ENCODE measurements at regions not wholly inside any gene's neighbourhood (a gene's known extent, or its start where the extent isn't known, plus 50 kb on each side); places are given as distances from the start of the nearest gene placed in this dataset.

DNA sequence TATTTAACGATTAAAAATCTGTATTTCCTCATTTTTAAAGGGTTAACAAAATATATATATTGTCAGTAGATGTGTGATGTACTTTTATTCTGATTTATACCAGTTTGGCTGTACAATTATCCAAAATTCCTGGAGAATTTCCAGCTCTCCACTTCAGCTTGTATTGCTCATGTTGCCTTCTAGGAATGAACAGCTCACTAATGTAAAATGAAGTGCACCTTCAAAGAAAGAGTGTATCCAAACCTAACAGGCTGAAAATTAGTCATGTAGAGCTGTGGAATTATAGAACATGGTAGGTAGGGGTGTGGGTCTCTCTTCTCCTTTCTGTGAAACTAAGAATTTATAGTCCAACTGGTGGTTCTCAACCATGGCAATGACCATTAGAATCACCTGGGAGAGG lies 362.0 kb downstream of the ETNK1 start:
- no peak for DNase-seq (ENCODE audit: low read depth)

DNA sequence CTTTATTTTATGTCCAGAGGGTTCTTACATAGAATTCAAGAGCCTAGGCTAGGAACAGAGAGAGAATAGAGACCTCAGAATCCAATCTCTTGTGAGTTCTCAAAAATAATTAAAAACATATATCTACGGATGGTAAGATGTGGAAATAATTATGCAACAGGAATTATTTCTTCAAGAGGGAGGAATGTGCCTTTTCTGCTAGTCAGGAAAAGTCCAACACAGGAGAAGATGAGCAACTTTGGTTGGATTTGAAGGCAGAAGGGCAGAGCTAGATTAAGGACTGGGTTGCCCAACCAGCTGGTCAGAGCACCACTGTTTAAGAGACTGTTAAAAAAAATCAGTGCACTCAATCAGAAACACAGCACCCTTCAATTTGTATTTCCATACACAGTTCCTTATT lies 365.5 kb downstream of the ETNK1 start:
- DNase-seq (ENCODE audit: low read depth), result no peak

DNA sequence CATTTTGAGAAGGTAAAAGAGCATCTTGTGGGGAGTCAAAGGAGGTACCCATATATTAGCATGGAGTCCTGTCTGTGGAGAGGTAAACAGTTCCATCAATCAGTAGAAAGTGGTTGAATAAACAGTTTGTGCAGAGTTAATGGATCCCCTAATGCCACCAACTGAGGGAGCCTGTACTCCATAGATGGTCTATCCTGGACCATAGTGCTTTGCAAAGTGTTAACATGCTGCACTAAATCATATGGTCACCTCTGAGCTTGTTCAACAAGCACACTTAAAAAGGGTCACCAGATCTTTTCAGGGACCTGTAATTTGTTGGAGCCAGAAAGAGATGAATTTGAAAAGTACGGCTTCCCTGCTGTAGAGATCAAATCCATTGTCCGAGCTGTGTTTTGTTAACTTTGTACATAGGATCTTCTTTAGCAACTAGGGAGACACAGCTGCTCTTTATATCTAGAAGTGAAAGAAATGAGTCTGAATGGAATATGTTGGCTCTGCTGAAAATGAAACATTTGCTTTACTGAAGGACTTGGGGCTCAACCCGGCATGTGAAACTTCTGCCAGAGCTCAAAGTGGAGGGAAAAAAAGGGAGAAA lies 366.4 kb downstream of the ETNK1 start:
- DNase-seq (ENCODE audit: low read depth), result no peak

DNA sequence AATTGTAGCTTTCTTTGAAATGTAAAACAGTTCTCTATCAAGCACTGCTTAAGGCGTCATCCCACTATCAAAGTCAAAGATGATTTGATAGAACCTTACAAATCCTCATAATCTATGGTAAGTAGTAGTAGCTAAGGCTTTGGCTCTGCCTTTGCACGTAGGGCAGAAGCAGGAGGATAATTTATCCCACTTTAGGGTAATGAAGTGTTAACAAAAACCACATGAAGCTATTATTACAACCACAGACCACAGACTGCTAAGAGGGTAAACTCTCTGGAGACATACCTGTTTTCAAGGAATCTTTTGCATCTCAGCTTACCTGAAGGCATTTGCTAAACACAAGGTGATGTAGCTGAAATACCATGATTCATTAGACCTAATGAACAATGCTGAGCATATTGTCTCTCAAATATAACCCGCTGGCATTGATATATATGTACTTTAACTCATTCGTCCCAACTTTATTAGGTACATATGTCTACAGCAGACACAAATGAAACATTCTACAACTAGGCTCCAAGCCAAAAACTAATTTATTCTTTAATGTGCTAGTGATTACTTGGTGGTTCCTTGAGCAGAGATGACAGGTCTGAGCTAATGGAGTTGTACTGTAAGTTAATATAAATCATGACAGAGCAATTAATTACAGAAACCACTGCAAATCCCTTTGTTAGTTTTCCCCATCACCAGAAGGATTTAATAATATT lies 368.8 kb downstream of the ETNK1 start:
- DNase-seq (ENCODE audit: low read depth), result no peak

DNA sequence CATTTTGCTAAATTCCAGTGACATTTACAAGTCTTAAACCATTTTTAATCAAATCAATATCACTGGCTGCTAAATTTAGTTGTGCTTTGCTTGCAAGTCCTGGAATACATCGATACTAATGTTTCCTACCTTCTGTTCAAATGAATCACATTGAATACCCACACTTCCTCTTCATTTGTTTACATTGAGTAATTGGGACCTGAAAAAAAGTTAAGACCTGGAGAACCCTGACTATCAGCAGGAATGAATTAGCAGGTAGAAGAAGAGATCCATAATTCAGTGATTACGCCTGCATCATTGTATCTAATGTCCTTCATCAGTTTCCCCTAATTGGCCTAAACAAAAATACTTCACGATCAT lies 369.3 kb downstream of the ETNK1 start:
- no peak for DNase-seq (ENCODE audit: low read depth)

DNA sequence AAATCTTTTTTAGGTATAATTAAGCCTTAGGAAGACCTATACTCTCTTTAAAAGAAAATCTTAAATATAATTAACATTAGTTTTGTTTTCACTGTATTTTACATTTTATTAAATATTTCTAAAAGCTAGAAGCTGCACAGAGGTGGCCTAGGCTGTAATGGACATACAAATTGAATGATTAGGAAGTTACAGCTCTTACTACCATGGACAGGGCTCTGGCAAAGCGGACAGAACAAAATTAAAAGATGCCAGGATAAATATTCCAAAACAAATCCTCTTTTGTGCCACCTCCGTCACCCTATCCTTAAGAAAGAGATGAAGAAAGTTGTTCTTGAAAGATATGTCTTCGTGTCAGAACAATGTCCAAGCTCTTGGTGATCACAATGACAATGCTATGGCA lies 376.5 kb downstream of the ETNK1 start:
- peak; percentile 8 for DNase-seq (ENCODE audit: low read depth)

DNA sequence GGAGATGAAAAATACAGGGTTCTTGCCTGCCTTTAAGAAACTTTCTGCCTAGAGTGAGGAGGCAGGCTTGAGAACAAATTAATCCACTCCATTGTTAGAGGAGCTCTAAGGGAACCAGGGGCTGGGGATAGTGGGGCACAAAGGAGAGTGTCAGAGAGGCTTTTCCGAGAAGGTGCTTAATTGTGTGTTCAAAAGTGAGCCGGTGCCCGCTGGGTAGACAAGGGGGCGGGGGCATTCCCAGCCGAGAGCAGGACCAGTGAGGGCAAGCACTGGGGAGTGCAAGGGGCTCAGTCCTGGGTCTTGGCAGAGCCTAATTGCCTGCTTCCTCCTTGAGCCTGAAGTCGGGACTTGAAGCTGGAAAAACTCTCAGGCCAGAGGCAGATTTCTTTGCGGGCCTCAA lies 377.4 kb downstream of the ETNK1 start:
- DNase-seq (ENCODE audit: low read depth), result no peak

DNA sequence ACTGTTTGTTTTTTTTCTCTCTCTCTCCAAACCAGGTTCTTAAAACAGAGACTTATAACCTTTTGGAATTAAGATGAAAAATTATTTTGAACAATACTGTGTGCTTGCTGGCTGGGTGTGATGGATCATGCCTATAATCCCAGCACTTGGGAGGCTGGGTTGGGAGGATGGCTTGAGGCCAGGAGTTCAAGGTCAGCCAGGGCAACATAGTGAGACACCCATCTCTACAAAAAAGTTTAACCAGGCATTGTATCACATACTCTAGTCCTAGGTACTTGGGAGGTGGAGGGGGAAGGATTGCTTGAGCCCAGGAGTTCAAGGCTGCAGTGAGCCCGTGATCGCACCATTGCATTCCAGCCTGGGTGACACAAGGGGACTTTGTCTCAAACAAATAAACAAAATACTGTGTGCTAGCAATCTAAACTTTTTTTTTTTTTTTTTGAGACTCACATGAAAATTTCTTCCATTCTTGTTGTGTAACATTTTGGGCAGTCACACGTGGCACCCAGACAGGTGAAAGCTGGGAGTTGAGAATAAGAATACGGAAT lies 379.6 kb downstream of the ETNK1 start:
- no peak for DNase-seq (ENCODE audit: low read depth)

DNA sequence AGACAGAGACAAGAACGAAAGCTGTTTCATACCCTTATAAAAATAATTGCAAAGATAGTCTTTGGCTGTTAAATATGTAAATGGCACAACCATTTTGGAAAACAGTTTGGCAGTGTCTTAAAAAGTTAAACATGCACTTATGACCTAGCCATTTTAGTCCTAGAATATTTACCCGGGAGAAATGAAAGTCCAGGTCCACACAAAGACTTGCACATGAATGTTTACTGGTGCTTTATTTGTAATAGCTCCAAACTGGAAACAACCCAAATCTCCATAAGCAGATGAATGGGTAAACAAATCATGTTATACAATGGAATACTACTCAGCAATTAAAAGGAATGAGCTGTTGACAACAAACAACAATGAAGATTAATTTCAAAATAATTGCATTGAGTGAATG lies 380.4 kb downstream of the ETNK1 start:
- no peak for DNase-seq (ENCODE audit: low read depth)

DNA sequence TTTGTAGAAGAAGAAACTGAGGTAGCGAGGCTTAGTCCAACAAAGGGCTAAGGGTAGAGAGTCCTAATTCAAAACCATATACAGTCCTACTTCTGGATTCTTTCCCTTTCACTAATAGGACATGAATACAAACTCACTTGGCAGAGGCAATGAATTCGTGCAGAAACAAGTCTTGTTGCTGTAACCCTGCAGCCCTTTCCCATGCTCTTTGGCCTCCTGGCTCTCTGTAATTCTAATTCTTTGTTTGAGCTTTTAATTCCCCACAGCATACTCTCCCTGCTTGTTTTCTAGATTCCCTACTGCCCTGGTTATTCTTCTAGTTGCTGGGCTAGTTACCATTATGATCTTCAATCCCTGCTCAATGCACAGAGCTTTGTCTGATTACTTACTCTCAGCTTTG lies 381.4 kb downstream of the ETNK1 start:
- DNase-seq (ENCODE audit: low read depth), result no peak

DNA sequence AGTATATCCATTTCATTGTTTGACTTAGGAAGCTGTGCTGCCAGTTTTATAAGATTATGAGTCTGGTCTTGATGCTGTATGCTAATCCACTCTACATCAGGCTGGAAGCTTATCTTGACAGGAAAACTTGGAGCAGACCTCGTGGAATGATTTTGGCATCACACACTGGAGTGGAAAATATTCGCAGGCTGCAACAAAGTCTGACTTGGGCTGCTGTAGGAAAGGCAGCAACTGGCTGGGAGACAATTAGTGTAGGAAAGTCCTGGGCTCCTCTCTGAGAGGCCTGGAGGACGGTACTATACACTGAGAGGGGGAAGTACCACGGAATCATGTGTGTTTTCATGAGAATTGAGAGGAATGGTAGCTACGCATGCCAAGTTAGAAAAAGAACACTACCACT lies 383.7 kb downstream of the ETNK1 start:
- no peak for DNase-seq (ENCODE audit: low read depth)

DNA sequence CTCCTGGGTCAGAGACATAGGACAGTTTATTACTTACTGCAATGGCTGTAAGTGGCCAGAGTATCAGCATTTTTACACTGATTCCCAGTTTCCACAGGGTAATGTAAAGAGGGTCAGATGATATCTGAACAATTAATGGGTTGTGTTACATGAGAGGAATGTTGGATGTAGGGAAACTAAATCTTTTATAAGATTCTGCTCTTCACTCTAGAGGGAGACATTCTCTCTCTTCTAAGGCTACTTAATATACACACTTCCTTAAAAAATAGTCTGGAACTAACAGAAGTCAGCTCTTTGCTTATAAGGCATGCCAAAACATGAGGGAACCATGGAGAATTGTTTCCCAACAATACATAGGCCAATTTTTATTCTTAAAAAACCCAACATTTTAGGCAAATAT lies 389.8 kb downstream of the ETNK1 start:
- no peak for DNase-seq (ENCODE audit: low read depth)

DNA sequence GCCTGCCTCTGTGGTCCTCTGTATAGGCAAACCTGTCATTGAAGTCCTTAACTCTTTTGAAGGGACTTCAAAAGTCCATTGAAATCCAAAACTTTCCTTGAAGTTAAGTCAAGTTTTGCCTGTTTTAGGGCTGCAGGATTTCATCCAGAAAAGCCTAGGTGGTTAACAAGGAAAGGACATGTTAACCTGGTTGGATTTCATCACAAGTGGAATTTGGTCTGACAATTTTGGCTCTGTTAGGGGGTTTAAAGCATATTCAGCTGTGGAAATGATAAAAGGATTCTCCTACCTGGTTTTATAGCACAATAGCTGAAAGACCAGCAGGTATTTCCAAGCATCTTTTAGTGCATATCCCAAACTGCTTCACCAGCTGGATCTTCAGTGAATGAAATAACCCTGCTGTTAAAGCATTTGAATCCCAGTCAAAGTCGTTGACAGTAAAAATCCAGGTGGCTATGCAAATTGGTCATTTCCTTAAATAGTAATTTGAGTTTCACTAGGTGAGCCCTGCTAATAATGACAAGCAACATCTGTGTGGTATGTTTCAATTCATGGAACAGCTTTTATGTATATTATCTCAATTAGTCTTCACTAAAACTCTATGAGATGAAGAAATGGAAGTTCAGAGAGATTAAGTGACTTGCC lies 400.5 kb downstream of the ETNK1 start:
- DNase-seq (ENCODE audit: low read depth), result no peak

DNA sequence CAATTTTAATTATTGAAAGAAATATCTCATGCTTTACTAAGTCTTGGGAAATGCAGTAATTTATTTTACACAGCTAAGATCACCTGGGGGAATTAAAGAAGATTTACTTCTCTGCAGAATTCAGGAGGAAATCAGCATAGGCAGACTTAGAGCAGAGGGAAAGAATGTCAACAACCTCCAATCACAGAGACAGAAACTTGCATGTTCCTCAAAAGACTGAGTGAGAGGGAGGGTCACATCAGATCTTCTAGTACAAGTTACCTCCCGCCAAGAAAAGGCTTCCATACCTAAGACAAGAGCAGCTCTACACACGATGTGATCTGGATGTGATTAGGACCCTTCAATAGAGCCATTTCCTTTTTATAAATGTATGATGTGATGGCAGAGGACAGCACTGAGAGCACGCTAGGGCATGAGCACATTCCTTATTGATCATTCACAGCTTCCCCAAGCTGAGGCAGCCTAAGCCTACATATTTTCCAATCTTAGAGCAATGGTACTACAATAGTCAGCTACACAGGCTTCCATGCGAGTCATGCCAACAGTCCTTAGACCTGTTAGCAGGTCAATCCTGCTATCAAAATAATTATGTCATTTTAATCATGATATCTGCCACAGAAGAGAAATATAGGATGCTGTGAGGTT lies 403.3 kb downstream of the ETNK1 start:
- DNase-seq (ENCODE audit: low read depth), result no peak

DNA sequence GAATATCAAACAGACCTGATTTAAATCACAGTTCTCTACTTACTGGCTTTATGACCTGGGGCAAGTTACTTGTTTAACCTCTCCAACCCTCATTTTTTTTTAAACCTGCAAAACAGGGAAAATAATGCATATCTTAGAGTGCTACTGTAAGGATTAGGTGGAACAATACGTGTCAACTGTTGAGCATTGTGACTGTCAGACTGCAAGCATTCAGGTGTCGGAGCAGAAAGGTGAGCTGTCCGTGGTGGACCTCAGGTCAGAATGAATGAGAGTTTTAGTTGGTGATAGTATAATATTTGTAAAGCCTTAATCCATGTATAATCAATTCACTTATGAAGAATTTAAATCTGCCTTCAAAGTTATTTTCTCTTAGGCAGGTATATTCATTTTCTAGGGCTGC lies 404.2 kb downstream of the ETNK1 start:
- no peak for DNase-seq (ENCODE audit: low read depth)

DNA sequence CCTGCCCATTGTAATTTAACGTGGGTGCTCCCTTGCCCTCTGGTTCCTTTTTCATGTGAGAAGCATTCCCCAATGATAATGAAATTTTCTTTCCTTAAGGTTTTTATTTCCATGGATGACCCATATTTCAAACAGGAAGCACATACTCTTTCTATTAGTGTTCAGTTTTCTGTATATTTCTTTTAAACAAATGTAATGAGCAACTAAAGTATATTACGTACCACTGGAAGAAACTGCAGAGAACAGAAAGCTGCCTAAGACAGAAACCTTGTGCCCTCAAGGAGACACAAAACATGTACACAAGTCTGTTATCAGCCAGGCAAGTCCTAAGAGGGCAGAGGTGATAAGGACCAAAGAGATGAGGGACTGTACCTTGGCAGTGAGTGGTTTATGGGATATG lies 414.9 kb downstream of the ETNK1 start:
- DNase-seq (ENCODE audit: low read depth), result no peak

DNA sequence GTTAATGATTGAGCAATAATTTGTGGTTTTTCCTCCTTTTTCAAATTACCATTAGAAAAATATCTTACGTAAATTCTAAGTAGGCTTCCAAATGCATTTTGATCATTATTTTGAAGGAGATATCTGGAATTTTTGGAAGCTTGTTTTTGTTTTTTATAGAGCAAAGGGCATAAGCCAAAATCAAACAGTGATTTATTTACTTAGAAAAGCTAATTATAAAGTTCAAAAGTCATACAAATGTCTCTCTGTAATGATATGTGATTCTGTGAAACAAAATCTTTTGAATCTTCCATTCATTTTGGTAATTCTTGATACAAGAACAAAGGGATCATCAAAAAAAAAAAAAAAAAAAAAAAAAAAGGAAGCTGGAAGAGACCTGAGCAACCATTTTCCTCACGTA lies 416.8 kb downstream of the ETNK1 start:
- DNase-seq (ENCODE audit: low read depth), result no peak

DNA sequence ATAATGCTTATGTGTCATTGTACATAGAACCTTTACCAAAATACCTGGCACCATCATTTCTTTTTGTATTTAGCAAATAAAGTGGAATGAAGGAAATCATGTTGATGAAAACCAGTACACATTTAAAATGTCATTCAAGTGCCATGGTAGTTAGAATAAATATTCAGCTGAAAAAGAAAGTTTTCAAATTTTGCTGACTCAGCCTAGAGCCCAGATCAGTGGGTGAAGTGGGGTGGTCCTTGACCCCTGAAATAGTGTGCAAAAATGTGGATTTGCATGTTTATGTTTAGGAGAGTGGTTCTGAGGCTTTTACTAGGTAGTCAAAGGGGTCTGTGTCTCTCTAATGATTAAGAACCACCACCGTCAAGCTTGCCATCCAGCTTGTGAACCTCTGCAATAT lies 418.7 kb downstream of the ETNK1 start:
- DNase-seq (ENCODE audit: low read depth), result no peak

DNA sequence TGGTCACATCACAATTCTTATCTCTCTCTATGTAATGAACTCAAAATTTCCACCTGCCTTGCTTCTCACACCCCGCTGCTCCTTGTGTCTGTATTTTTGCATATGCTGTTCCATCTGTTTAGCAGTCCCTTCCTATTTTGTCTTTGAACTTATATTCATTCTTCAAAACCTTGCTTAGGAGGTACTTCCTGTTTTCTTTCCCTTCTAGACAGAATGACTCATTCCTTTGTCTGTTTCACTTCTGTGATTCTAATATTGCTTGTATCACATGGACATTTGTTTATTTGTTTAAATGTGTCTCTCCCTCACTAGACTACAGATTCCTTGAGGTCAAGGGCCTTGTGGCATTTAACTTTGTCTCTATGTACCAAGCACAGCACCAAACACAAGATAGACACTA lies 424.2 kb downstream of the ETNK1 start:
- no peak for DNase-seq (ENCODE audit: low read depth)

DNA sequence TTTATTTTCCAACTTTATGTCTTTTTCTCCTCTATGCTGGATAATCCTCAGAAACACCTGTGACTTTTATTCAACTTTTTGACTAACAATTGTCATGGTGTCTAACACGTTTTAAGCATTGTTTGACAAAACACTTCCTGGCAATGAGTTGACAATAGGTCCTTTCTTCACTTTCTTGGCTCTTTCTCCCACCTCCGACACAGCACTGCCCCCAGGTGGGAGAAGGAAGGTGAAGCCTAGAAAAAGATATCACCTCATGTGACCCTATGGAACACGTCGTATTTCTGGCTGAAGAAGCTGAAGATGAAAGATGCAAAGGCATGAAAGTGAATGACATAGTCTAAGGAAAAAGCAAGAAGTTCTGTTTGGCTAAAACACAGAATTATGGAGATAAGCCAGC lies 430.0 kb downstream of the ETNK1 start:
- peak; percentile 13 for DNase-seq (ENCODE audit: low read depth)

DNA sequence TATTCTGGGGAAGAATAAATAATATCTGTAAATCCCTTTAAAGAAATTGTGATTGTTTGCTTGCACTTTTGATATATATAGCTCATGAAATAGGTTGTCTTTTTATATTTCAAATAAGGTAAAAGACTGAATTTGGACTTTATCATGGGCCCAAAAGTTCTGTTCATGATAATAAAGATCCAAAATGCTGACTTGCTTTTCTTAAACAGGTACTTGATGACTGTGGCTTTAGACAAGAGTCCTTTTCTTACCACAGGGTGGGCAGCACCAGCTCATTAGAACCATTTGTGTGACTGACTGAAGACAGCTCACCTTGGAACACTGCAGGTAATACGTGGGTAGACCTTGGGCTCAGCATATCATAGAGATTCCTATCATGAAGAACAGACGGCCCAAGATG lies 432.6 kb downstream of the ETNK1 start:
- no peak for DNase-seq (ENCODE audit: low read depth)

DNA sequence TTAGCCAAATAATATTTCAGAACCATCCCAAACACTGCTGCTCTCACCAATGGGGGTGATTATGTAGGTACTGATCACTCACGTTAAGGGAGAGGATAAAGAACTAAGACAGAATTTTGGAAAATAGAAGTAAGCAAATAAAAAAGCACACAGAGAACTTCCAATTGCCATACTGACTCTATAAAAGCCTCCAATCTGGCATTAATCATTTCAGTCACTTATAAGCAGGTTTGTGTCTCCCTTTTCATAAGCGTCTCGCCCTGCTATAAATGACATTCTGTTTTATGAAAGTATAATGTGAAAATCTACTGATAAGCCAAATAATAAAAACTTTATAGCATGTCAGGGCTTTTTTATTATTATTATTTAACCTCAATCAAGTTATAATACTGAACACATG lies 435.2 kb downstream of the ETNK1 start:
- no peak for DNase-seq (ENCODE audit: low read depth)

All from myocyte (in vitro differentiated cells).